Gastrocnemius medialis (tissue), 4 donors: ENCODE measurements at regions not wholly inside any gene's neighbourhood (a gene's known extent, or its start where the extent isn't known, plus 50 kb on each side); places are given as distances from the start of the nearest gene placed in this dataset.

Experiments used
- ATAC-seq, 2 donors: fragments of 150-250 bp; one replicate each; pipeline ENCODE4 v1.9.1; 2016
- DNase-seq, 2 donors: peaks; one replicate each; pipeline ENCODE4 v3.0.0-alpha.2; 2019
- H3K27ac ChIP-seq, 4 donors: fragments of 200-600 bp; sonication (generic); 1 replicate in 1 of 4; 2 replicates in 3 of 4; pipeline ENCODE4 v1.5.1; 2016 to 2018; ENCODE audit warnings: mild to moderate bottlenecking in 2 of 4, moderate library complexity in 1 of 4
- H3K27me3 ChIP-seq, 3 donors: fragments of 200-600 bp; sonication (generic) in 2 of 3; 1 replicate in 1 of 3; 2 replicates in 2 of 3; pipeline versions ENCODE4 v1.5.1 to v1.6.0; 2016 to 2019; ENCODE audit warnings: mild to moderate bottlenecking in 1 of 3, moderate library complexity in 1 of 3
- H3K36me3 ChIP-seq, 2 donors: fragments of 200-600 bp; sonication (generic) in 1 of 2; one replicate each; pipeline ENCODE4 v1.5.1; 2017 to 2018
- H3K4me1 ChIP-seq, 2 donors: fragments of 200-600 bp; sonication (generic) in 1 of 2; one replicate each; pipeline ENCODE4 v1.5.1; 2016 to 2017; ENCODE audit warnings: mild to moderate bottlenecking in 2 of 2
- H3K4me3 ChIP-seq, 4 donors: fragments of 200-600 bp; sonication (generic) in 3 of 4; 1 replicate in 1 of 4; 2 replicates in 3 of 4; pipeline ENCODE4 v1.5.1; 2016 to 2019; ENCODE audit warnings: mild to moderate bottlenecking in 2 of 4
- H3K9me3 ChIP-seq, 3 donors: fragments of 200-600 bp; sonication (generic) in 2 of 3; 1 replicate in 1 of 3; 2 replicates in 2 of 3; pipeline ENCODE4 v1.5.1; 2016 to 2019
- POLR2A ChIP-seq, 2 donors: fragments of 450-650 bp; IDR thresholded peaks; one replicate each; pipeline ENCODE4 v1.6.1; 2017; ENCODE audit warnings: antibody characterized with exemption in 2 of 2, mild to moderate bottlenecking in 2 of 2, moderate library complexity in 2 of 2
- in situ Hi-C, 4 donors: fragments of 200-750 bp; cut with MboI; loops; one replicate each; pipeline versions ENCODE4 v1.15.0 to v1.8.0; 2017; ENCODE audit warnings: low sequenced_read_pairs in 4 of 4
- intact Hi-C: fragments of 100-400 bp; cut with DNase I; formaldehyde crosslinking; loops from one replicate; pipeline ENCODE4 v1.15.1; 2023; ENCODE audit warnings: low total_unique reads
- TF ChIP-seq, protein P1 (sequence below), 5 experiments: fragments of 450-650 bp in 3 of 5; fragments of 200-600 bp in 2 of 5; sonication (generic) in 2 of 5; IDR thresholded peaks in 4 of 5; conservative IDR thresholded peaks in 1 of 5; 1 replicate in 4 of 5; 2 replicates in 1 of 5; pipeline ENCODE4 v1.5.1; 2016 to 2019; ENCODE audit warnings: antibody characterized with exemption in 5 of 5, mild to moderate bottlenecking in 3 of 5, moderate library complexity in 3 of 5

DNA sequence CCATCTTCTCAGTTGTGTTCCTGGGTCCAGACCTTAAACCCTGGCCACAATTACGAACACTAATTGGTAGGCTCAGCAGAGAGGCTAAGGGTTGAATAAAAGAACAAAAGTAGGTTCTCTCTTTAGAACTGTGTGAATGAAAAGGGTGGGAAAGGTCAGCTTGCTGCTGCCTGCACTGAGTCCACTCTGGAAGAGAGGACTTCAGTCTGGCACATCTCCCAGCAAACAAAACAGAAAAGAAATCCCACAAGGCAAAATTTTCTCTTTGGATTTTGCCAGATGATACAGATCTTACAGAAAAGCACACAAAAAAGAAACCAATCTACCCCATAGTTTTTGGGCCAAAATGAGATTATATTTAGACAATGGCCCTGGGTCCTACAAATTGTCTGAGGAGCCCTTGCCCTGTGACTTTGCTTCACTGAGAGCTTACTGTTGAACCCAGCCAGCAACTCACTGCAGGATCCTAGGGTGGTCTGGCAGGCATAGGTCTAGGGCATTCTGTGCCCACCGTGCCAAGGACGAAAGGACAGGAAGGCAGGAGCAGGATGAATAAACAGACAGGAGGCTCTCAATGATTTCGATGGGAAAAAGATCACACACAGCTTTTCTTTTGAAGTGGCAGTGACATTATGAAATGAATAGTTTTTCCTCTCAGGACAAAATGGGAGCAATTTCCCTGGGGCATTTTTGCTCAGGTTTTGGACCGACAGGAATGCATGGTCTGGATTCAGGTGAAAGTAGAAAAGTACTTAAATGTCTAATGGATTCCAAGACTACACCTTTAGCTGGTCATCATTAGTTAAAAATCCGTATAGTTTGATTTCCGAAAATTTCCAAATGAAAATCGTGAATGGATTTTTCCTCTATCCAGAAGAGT lies 68.4 kb upstream of the STAM2 start:
- H3K27ac ChIP-seq = no peak overlapping the region
- no peaks in the 10 kb centered on the region for H3K4me1 ChIP-seq
- in situ Hi-C loops = no loop called here
- ATAC-seq = no peak
- no peak overlapping the region for H3K4me3 ChIP-seq
- TF ChIP-seq, protein P1, sequence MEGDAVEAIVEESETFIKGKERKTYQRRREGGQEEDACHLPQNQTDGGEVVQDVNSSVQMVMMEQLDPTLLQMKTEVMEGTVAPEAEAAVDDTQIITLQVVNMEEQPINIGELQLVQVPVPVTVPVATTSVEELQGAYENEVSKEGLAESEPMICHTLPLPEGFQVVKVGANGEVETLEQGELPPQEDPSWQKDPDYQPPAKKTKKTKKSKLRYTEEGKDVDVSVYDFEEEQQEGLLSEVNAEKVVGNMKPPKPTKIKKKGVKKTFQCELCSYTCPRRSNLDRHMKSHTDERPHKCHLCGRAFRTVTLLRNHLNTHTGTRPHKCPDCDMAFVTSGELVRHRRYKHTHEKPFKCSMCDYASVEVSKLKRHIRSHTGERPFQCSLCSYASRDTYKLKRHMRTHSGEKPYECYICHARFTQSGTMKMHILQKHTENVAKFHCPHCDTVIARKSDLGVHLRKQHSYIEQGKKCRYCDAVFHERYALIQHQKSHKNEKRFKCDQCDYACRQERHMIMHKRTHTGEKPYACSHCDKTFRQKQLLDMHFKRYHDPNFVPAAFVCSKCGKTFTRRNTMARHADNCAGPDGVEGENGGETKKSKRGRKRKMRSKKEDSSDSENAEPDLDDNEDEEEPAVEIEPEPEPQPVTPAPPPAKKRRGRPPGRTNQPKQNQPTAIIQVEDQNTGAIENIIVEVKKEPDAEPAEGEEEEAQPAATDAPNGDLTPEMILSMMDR (IDR thresholded peaks at IDR 0.05 in 4 of 5, conservative IDR thresholded peaks at IDR 0.05 in 1 of 5) = no peak
- TF ChIP-seq POLR2A (IDR thresholded peaks at IDR 0.05) = no peak
- intact Hi-C loops = no loop called here
- H3K36me3 ChIP-seq = no peaks in the 10 kb centered on the region
- no peaks in the 10 kb centered on the region for H3K27me3 ChIP-seq
- H3K9me3 ChIP-seq = no peaks in the 10 kb centered on the region
- DNase-seq = no peak

DNA sequence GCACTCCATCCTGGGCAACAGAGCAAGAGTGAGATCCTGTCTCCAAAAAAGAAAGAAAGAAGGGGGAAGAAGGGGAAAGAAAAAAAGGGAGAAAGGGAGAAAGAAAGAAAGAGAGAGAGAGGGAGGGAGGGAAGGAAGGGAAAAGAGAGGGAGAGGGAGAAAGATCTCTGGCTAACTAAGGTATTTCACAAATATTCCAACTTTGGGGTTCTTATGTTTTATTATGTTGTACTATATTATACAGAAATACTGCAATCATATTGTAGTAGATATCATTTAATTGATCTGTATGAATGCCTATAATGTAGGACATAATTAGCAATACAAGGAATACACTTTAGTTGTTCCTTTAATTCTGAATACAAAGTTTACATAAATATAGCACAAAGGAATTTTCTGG lies 70.1 kb upstream of the STAM2 start:
- ATAC-seq = no peak
- no peak for TF ChIP-seq POLR2A (IDR thresholded peaks at IDR 0.05)
- TF ChIP-seq, protein P1 (IDR thresholded peaks at IDR 0.05 in 4 of 5, conservative IDR thresholded peaks at IDR 0.05 in 1 of 5) = no peak
- Histone ChIP-seq H3K9me3 (no peaks in the 10 kb centered on the region), H3K4me3 (no peak overlapping the region), H3K4me1 (no peaks in the 10 kb centered on the region), H3K27ac (no peak overlapping the region), H3K36me3 (no peaks in the 10 kb centered on the region), H3K27me3 (no peaks in the 10 kb centered on the region)
- intact Hi-C loops (no loop called here), in situ Hi-C loops (no loop called here)
- DNase-seq = no peak

DNA sequence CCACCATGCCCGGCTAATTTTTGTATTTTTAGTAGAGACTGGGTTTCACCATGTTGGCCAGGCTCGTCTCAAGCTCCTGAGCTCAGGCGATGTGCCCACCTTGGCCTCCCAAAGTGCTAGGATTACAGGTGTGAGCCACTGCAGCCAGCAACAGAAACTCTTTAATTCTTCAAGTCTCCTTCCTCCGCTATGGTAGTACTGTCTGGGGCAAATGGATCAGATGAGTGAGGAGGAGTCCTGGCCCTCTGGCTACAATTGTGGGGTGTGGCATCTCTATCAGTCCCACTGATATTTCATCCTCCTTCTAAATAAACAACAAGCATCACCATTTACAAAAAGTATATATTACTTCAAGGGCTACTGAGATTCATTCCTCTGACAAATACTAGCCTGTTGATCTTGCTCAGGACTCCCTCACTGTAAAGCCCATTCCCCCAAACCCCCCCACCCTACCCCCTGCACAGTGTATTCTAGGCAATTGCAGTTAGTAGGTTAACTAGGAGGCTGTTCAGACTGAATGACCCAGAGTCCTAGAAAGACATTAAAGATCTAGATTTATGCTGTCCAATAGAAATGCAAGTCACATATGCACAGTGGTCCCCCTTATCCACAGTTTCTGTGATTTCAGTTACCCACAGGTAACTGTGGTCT lies 71.2 kb upstream of the STAM2 start:
- ATAC-seq (no peak), DNase-seq (no peak)
- H3K36me3 ChIP-seq = no peaks in the 10 kb centered on the region
- no peaks in the 10 kb centered on the region for H3K27me3 ChIP-seq
- H3K4me3 ChIP-seq = no peak overlapping the region
- in situ Hi-C loops = no loop called here
- no peak overlapping the region for H3K27ac ChIP-seq
- TF ChIP-seq POLR2A (IDR thresholded peaks at IDR 0.05) = no peak
- TF ChIP-seq, protein P1 (IDR thresholded peaks at IDR 0.05 in 4 of 5, conservative IDR thresholded peaks at IDR 0.05 in 1 of 5) = no peak
- H3K4me1 ChIP-seq = no peaks in the 10 kb centered on the region
- intact Hi-C loops = no loop called here
- no peaks in the 10 kb centered on the region for H3K9me3 ChIP-seq

DNA sequence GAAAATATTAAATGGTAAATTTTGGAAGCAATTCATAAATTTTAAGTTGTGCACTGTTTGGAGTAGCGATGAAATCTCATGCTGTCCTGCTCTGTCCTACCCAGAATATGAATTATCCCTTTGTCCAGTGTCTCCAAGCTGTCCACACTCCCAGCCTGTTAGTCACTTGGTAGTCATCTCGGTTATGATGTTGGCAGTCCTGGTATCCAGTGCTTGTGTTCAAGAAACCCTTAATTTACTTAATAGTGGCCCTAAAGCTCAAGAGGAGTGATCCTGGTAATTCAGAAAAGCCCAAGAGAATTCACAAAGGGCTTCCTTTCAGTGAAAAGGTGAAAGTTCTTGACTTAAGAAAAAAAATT lies 71.8 kb upstream of the STAM2 start:
- TF ChIP-seq, protein P1 (IDR thresholded peaks at IDR 0.05 in 4 of 5, conservative IDR thresholded peaks at IDR 0.05 in 1 of 5) = no peak
- no peak for TF ChIP-seq POLR2A (IDR thresholded peaks at IDR 0.05)
- Histone ChIP-seq H3K4me1 (no peaks in the 10 kb centered on the region), H3K36me3 (no peaks in the 10 kb centered on the region), H3K27ac (no peak overlapping the region), H3K9me3 (no peaks in the 10 kb centered on the region), H3K4me3 (no peak overlapping the region), H3K27me3 (no peaks in the 10 kb centered on the region)
- in situ Hi-C loops (no loop called here), intact Hi-C loops (no loop called here)
- no peak for DNase-seq
- no peak for ATAC-seq
